Stimulated activated naive B cell treated with anti-CD40 and anti-IgM and Interleukin-4, amounts not matched to agents 10 μg/mL and 1 μg/mL and 100 μg/mL, for 72 hours (primary cell): ENCODE measurements at regions not wholly inside any gene's neighbourhood (a gene's known extent, or its start where the extent isn't known, plus 50 kb on each side); places are given as distances from the start of the nearest gene placed in this dataset.

Experiments used
- ATAC-seq, 2 donors: fragments of 150-1000 bp; cut with Tn5 transposase; replicated peaks; 2 replicates each; pipeline ENCODE4 v1.10.0; 2021; ENCODE audit warnings: moderate library complexity in 1 of 2
- DNase-seq: peaks from one replicate; pipeline ENCODE4 v3.0.0; 2021
- H3K27ac Mint-ChIP-seq: one replicate; pipeline ENCODE4 v1.8.0; 2022; ENCODE audit warnings: mild to moderate bottlenecking, mixed read lengths
- H3K27me3 Mint-ChIP-seq, 2 donors: one replicate each; pipeline ENCODE4 v1.8.0; 2022; ENCODE audit warnings: mixed read lengths in 2 of 2
- H3K36me3 Mint-ChIP-seq, 2 donors: one replicate each; pipeline ENCODE4 v1.8.0; 2022; ENCODE audit warnings: mixed read lengths in 2 of 2, mild to moderate bottlenecking in 1 of 2
- H3K4me1 Mint-ChIP-seq, 2 donors: one replicate each; pipeline ENCODE4 v1.8.0; 2022; ENCODE audit warnings: mixed read lengths in 2 of 2, mild to moderate bottlenecking in 1 of 2
- H3K4me3 Mint-ChIP-seq, 2 donors: one replicate each; pipeline ENCODE4 v1.8.0; 2022; ENCODE audit warnings: mild to moderate bottlenecking in 2 of 2, mixed read lengths in 2 of 2, moderate library complexity in 1 of 2
- H3K9me3 Mint-ChIP-seq, 2 donors: one replicate each; pipeline ENCODE4 v1.8.0; 2022; ENCODE audit warnings: mixed read lengths in 2 of 2, mild to moderate bottlenecking in 1 of 2

DNA sequence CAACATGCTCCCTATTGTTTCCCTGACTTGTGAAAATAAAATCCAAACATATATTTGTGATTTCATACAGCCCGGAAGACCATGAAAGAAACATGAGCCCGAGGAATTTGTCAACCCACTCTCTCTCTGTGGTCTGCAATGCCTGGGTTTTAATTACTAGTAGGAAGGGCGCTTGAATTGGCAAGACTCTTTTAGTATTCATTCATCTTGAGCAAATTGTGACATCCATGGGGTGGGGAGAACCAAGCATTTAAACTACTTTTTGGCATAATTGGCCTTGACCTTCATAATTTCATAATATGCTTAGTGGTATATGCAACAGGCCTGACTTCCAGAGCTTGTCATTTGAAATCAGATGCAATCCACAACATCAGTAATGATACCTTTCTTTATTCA is 142.4 kb upstream of the BMPER start:
- peaks cover 2 to 5% of the 10 kb centered on the region in 2 donors for H3K4me1 Mint-ChIP-seq
- ATAC-seq (no peak), DNase-seq (no peak)
- peaks cover 0 to 4% of the 10 kb centered on the region in 2 donors for H3K27me3 Mint-ChIP-seq
- H3K36me3 Mint-ChIP-seq, result no peaks in the 10 kb centered on the region
- no peak overlapping the region for H3K4me3 Mint-ChIP-seq
- no peak overlapping the region for H3K27ac Mint-ChIP-seq
- H3K9me3 Mint-ChIP-seq, result no peaks in the 10 kb centered on the region

DNA sequence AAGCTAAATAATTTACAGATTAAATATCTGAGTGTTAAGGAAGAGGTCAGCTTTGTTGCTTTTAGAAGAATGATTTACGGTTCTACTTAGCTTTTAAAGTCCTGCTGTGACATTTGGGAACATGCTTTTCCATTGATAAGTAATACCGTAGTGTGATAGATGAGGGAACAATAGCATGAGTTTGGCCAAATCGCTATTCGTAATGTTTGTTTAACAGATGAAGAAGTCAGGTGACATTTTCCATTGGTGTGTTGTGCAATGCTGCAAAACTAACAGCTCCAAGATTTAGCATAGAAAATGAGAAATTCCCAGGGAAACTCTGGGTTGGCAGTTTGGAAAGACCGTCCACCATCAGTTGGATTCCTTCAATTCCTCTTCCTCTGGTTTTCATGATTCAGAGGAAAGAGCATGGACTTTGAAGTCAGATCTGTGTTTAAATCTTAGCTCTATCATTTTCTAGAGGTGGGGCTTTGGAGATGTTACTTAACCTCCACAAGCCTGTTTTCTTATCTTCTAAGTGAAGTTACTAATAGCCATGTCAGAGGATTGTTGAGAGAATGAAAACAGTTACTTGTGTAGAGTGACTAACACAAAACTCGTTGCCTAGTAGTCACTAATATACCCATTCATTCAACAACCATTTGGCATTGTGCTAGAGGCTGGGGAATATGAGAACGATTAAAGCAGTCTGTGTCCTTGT is 140.4 kb upstream of the BMPER start:
- Mint-ChIP-seq H3K27ac (no peak overlapping the region), H3K4me1 (peaks cover 2 to 5% of the 10 kb centered on the region in 2 donors), H3K36me3 (no peaks in the 10 kb centered on the region), H3K9me3 (no peaks in the 10 kb centered on the region), H3K27me3 (no peaks in the 10 kb centered on the region), H3K4me3 (no peak overlapping the region)
- DNase-seq, result no peak
- ATAC-seq, result no peak

DNA sequence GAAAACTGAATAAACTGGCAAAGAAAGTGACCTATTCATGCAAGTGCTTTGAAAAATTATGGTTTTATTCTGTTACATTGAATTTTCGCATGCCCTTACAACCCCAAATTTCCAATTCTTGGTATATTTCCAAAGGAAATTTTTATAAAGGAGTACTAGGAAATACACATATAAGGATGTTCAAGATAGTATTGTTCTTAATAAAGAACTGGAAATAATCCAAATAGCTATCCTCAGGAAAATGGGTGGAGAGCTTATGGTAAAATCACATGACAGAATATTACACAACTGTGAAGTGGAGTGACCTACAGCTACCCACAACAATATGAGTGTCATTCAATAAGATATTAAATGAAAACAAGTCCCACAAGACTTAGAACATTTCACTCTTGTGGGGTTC is 138.9 kb upstream of the BMPER start:
- Mint-ChIP-seq H3K27me3 (no peaks in the 10 kb centered on the region), H3K4me3 (no peak overlapping the region), H3K4me1 (peaks cover 2 to 5% of the 10 kb centered on the region in 2 donors), H3K9me3 (no peaks in the 10 kb centered on the region), H3K36me3 (no peaks in the 10 kb centered on the region), H3K27ac (no peak overlapping the region)
- no peak for ATAC-seq
- no peak for DNase-seq

DNA sequence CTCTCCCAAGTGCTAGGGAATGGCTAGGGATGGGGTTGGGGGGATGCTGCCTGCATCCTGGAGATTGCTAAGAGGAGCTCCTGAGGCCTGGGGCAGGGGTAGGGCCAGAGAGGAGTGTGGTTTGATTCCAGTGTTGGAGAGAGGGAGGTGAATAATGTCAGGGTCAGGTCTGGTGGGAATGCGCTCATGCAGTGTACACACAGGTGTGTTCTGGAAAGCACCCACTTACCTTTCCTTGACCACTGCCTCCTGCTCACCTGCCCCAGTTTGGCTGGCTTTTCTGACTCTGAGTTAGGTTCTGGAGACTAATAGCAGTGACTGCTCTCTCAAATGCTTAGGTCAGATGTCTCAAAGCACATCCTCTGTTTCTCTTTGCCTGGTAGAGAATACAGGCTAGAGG is 135.4 kb upstream of the BMPER start:
- Mint-ChIP-seq H3K4me3 (no peak overlapping the region), H3K4me1 (no peaks in the 10 kb centered on the region), H3K27me3 (no peaks in the 10 kb centered on the region), H3K27ac (no peak overlapping the region), H3K36me3 (no peaks in the 10 kb centered on the region), H3K9me3 (no peaks in the 10 kb centered on the region)
- ATAC-seq (no peak), DNase-seq (no peak)

DNA sequence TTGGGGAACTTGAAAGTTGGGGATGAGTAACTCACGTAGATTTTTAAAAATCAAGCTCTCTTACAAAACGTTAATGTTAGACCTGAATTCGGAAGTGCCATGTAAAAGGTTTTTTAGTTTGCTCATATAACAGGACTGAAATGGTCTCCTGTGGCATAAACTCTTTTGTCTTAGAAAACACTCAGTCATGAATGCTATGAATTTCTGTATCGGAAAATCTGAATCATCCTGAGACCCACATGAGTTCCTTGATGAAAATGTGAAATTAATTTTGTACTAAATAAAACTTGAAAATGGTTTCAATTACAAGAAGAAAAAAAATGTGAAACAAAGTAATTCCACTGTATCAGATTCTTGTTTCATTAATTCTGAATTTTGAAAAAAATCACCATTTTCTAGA is 134.8 kb upstream of the BMPER start:
- no peak for DNase-seq
- H3K4me1 Mint-ChIP-seq, result no peaks in the 10 kb centered on the region
- H3K36me3 Mint-ChIP-seq, result no peaks in the 10 kb centered on the region
- no peak overlapping the region for H3K27ac Mint-ChIP-seq
- H3K9me3 Mint-ChIP-seq, result no peaks in the 10 kb centered on the region
- no peak overlapping the region for H3K4me3 Mint-ChIP-seq
- H3K27me3 Mint-ChIP-seq, result no peaks in the 10 kb centered on the region
- ATAC-seq, result no peak

DNA sequence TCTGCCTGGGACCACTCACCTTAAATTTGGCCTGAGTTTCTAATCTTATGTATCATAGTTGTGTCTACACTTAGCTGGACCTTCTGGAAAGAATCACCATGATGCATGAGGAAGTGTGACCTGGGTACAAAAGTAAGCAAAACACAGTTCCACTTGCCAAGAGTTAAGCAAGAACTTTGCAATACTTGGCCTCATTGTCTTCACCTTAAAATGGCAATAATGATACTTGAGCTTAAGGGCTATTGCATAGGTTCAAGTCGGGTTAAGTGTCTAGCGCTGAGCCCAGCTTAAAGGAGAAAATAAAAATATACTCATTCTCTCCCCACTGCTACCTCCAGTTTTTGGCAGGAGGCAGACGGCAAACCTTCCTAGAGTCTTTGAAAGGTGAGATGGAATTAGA is 133.9 kb upstream of the BMPER start:
- Mint-ChIP-seq H3K36me3 (no peaks in the 10 kb centered on the region), H3K4me3 (no peak overlapping the region)

DNA sequence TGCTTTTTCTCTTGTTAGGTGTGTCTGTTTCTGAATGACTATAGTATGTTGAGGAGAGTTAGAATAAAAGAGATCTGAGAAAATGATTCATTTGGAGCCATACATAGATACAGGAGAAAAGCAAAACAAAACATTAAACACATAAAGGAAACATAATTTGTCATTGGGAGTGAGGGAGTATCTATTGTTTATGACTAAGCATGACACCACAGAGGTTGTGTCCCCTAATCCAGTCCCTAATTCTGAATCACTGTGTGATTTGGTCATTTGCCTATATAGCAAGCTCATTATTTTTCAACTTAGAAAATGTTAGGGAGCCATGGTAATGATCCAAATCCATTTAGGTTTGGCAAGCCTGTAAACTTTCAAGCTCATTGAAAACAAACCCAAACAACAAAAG is 132.3 kb upstream of the BMPER start:
- no peaks in the 10 kb centered on the region for H3K9me3 Mint-ChIP-seq
- no peak overlapping the region for H3K4me3 Mint-ChIP-seq
- H3K27me3 Mint-ChIP-seq, result no peaks in the 10 kb centered on the region
- no peaks in the 10 kb centered on the region for H3K4me1 Mint-ChIP-seq
- DNase-seq (no peak), ATAC-seq (peak in 1 of 2 donors; percentile 48)
- H3K36me3 Mint-ChIP-seq, result no peaks in the 10 kb centered on the region
- no peak overlapping the region for H3K27ac Mint-ChIP-seq

More for the DNA sequence above, 133.9 kb upstream of the BMPER start:
- Mint-ChIP-seq H3K27ac (no peak overlapping the region), H3K9me3 (no peaks in the 10 kb centered on the region), H3K4me1 (no peaks in the 10 kb centered on the region), H3K27me3 (no peaks in the 10 kb centered on the region)
- DNase-seq (no peak), ATAC-seq (no peak)

DNA sequence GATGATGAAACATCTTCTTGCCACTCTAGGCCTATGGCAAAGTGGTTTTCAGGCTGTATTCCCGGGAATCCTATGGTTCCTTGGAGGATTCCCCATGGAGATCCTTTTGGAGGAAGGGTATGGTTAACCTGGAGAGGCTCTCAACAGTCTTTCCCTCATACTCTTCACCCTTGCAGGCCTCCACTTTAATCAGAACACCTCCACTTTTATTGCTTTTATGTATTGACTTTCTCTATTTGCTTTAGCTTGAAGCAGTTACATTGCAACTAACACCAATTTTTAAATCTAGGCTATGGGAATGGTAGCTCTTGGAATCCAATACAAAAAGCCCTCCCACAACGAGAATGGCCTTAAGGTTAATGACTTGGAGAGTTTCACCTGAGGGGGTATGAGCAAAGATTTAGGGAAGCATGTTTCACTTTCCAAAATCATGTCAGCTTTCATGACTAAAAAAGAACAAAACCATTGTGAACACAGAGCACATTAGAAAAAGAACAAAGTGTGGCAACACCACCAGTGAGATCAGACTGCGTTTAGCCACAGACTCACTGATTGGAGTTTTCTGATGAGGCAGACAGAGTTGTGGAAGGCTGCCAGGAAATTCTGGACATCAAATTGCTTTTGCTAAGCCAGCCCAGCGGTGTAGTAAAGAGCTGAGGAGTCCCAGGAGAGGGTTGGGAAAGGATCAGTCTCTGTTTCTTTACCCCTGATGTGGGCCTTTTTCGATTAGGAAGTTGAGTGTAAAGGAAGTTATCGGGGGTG is 130.4 kb upstream of the BMPER start:
- Mint-ChIP-seq H3K27ac (no peak overlapping the region), H3K36me3 (no peaks in the 10 kb centered on the region), H3K27me3 (no peaks in the 10 kb centered on the region), H3K4me1 (no peaks in the 10 kb centered on the region), H3K9me3 (no peaks in the 10 kb centered on the region), H3K4me3 (no peak overlapping the region)
- DNase-seq (no peak), ATAC-seq (no peak)

DNA sequence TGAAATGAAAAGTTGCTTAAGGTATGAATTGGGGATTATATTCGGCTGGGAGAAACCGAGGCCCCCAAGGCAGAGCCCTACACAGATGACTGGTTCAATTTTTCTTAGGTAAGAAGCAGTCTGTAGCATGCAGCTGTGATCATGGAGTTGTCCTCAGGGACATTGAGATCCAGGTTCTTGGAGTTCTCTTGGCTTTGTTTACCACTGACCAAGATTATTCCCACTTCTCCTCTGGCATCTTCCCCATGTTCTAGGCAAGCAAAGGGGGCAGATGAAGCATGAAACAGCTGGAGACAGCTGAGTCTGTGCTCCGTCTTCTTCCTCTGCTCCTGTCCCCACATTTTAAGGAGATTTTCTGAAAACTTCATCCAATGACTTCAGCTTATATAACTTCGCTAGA is 129.5 kb upstream of the BMPER start:
- Mint-ChIP-seq H3K36me3 (no peaks in the 10 kb centered on the region), H3K4me1 (no peaks in the 10 kb centered on the region), H3K27me3 (no peaks in the 10 kb centered on the region), H3K4me3 (no peak overlapping the region), H3K9me3 (no peaks in the 10 kb centered on the region), H3K27ac (no peak overlapping the region)
- ATAC-seq, result no peak
- DNase-seq, result no peak

DNA sequence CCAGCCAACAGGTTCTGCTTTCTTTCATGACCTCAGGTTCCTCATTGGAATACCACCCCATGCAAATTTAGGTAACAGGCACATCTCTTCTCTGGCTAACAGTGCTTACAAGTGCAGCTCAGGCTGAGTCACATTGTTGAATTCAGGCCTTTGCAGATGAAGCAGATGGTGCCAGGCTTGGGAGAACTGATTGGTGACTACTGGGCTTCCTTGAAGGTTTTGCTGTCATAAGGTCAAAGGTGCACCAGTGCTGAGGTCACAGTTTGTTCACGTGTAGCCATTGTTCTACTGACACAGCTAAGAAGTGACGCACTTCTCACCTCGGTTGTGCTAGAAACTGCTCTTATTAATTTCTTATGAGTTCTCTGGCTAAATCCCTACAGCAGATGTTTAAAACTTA is 128.6 kb upstream of the BMPER start:
- no peak overlapping the region for H3K4me3 Mint-ChIP-seq
- DNase-seq, result no peak
- no peaks in the 10 kb centered on the region for H3K36me3 Mint-ChIP-seq
- ATAC-seq, result no peak
- no peaks in the 10 kb centered on the region for H3K27me3 Mint-ChIP-seq
- no peaks in the 10 kb centered on the region for H3K9me3 Mint-ChIP-seq
- H3K27ac Mint-ChIP-seq, result no peak overlapping the region
- H3K4me1 Mint-ChIP-seq, result no peaks in the 10 kb centered on the region

DNA sequence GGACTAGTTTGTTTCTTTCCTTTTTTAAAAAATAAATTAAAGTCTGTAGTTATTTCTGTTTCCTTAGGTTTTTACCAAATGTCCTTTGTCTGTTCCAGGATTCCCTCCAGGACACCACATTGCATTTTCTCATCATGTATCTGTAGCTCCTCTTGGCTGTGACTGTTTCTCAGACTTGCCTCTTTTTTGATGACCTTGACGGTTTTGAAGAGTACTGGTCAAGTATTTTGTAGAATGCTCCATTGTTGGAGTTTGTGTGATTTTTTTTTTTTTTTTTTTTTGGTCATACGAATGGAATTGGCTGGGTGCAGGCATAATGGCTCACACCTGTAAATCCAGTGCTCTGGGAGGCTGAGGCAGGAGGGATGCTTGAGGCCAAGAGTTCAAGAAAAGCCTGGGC is 127.1 kb upstream of the BMPER start:
- no peak overlapping the region for H3K4me3 Mint-ChIP-seq
- ATAC-seq, result no peak
- H3K9me3 Mint-ChIP-seq, result no peaks in the 10 kb centered on the region
- H3K36me3 Mint-ChIP-seq, result no peaks in the 10 kb centered on the region
- H3K27ac Mint-ChIP-seq, result no peak overlapping the region
- no peaks in the 10 kb centered on the region for H3K27me3 Mint-ChIP-seq
- H3K4me1 Mint-ChIP-seq, result no peaks in the 10 kb centered on the region
- DNase-seq, result no peak

DNA sequence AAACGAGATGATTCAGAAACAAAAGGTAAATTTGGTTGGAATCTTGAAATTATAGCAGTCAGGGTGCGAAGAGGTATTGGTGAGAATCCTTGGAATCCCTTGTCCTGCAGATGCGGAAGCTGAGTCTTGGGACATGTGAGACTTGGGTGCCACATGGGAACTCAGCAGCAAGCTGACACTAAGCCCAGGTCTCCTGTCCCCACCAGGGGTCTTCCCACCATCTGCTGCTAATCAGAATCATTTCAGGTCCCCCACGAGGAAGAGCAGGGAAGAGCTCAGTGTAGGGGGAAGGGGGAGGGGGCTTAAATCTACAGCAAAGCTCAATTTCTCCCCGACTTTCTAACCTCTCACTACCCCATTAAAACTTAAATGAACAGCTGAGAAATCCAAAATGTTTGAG is 126.1 kb upstream of the BMPER start:
- Mint-ChIP-seq H3K9me3 (no peaks in the 10 kb centered on the region), H3K27ac (no peak overlapping the region), H3K36me3 (no peaks in the 10 kb centered on the region), H3K4me1 (no peaks in the 10 kb centered on the region), H3K4me3 (no peak overlapping the region), H3K27me3 (no peaks in the 10 kb centered on the region)
- no peak for ATAC-seq
- no peak for DNase-seq

DNA sequence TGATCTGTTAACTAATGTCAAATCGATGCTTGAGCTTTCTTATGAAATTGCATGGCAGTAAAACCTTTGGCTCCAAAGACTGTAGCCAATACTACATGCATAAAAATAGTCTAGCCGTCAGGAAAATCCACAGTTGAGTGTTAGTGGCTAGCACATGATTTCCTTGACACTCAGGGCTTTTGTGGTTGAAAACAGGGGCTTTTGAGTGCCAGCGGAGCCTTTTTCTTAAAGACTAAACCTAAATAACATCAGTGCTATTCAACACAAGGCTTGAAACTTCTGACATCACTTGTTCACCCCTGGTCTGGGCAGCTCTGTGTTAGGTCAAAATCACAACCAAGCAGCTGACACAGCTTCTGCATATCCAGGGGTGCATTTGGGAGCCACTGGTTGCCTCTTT is 124.2 kb upstream of the BMPER start:
- Mint-ChIP-seq H3K27me3 (no peaks in the 10 kb centered on the region), H3K9me3 (no peaks in the 10 kb centered on the region), H3K36me3 (no peaks in the 10 kb centered on the region), H3K27ac (no peak overlapping the region), H3K4me3 (no peak overlapping the region), H3K4me1 (no peaks in the 10 kb centered on the region)
- DNase-seq (no peak), ATAC-seq (no peak)

DNA sequence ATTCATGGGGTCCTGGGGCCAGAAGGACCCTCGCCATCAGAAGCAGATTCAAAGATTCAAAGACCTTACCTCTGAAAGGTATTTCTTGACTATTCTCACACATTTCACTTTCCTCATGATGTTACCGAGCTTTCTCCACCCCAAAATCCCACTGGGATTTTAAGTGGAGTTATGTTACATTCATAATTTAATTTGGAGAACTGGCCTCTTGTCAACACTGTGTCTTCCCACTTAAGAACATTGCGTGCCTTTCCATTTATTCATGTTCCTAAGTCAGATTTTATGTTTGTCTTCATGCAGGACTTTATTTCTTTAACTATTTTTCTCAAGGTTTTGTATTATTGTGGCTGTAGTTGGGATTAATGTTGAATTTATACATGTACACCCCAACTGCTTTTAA is 123.5 kb upstream of the BMPER start:
- no peaks in the 10 kb centered on the region for H3K4me1 Mint-ChIP-seq
- H3K27me3 Mint-ChIP-seq, result no peaks in the 10 kb centered on the region
- no peak for DNase-seq
- ATAC-seq, result no peak
- no peak overlapping the region for H3K4me3 Mint-ChIP-seq
- no peak overlapping the region for H3K27ac Mint-ChIP-seq
- H3K9me3 Mint-ChIP-seq, result no peaks in the 10 kb centered on the region
- no peaks in the 10 kb centered on the region for H3K36me3 Mint-ChIP-seq

DNA sequence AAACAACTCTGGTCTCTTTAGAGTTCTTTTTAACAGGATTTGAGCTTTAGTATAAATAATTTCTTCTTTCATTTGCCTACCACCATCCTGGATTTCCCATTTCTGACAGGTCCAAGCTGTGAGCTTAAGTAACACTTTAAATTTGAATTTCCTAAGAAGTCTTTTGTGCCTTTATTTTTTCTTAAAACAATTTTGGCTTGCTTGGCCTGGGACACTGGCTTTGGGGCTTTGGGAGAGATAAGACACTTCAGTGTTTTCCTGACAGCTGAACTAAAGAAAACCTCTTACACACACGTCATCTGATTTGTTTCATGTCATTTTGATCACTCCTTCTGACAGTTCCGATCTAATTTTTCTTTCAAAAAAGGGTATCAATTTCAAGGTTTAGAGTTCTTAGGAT is 121.3 kb upstream of the BMPER start:
- DNase-seq, result no peak
- no peak overlapping the region for H3K4me3 Mint-ChIP-seq
- no peak for ATAC-seq
- no peak overlapping the region for H3K27ac Mint-ChIP-seq
- no peaks in the 10 kb centered on the region for H3K36me3 Mint-ChIP-seq
- H3K27me3 Mint-ChIP-seq, result no peaks in the 10 kb centered on the region
- no peaks in the 10 kb centered on the region for H3K9me3 Mint-ChIP-seq
- no peaks in the 10 kb centered on the region for H3K4me1 Mint-ChIP-seq
